Duodenal mucosa (tissue), 2 donors: ENCODE measurements at regions not wholly inside any gene's neighbourhood (a gene's known extent, or its start where the extent isn't known, plus 50 kb on each side); places are given as distances from the start of the nearest gene placed in this dataset.

Experiments used
- H3K27ac ChIP-seq: one replicate; pipeline ENCODE4 v1.7.0; 2013; ENCODE audit warnings: low read depth, low read length
- H3K27me3 ChIP-seq, 2 donors: one replicate each; pipeline ENCODE4 v1.7.0; 2013; ENCODE audit warnings: low read length in 2 of 2, control low read depth in 1 of 2; ENCODE audit not compliant: insufficient read depth in 2 of 2, control insufficient read depth in 1 of 2
- H3K36me3 ChIP-seq, 2 donors: one replicate each; pipeline ENCODE4 v1.7.0; 2013; ENCODE audit warnings: low read length in 2 of 2, control low read depth in 1 of 2; ENCODE audit not compliant: insufficient read depth in 2 of 2, control insufficient read depth in 1 of 2
- H3K4me1 ChIP-seq, 2 donors: one replicate each; pipeline ENCODE4 v1.7.0; 2013; ENCODE audit warnings: low read length in 2 of 2, control low read depth in 1 of 2; ENCODE audit not compliant: insufficient read depth in 2 of 2, control insufficient read depth in 1 of 2
- H3K4me3 ChIP-seq, 2 donors: one replicate each; pipeline ENCODE4 v1.7.0; 2013; ENCODE audit warnings: low read length in 2 of 2, low read depth in 1 of 2
- H3K9ac ChIP-seq, 2 donors: one replicate each; pipeline ENCODE4 v1.7.0; 2013; ENCODE audit warnings: low read length in 2 of 2, low read depth in 1 of 2
- H3K9me3 ChIP-seq, 2 donors: one replicate each; pipeline ENCODE4 v1.7.0; 2013; ENCODE audit warnings: low read length in 2 of 2, control low read depth in 1 of 2; ENCODE audit not compliant: control insufficient read depth in 1 of 2

GRCh38 chr13:105282406-105283285, 1252.8 kb downstream of the EFNB2 start:
- Histone ChIP-seq H3K27ac (no peak overlapping the region), H3K27me3 (no peaks in the 10 kb centered on the region), H3K9me3 (no peaks in the 10 kb centered on the region), H3K9ac (no peak overlapping the region), H3K36me3 (no peaks in the 10 kb centered on the region), H3K4me3 (no peak overlapping the region), H3K4me1 (no peaks in the 10 kb centered on the region)

GRCh38 chr13:105278943-105279381, 1256.5 kb downstream of the EFNB2 start:
- Histone ChIP-seq H3K4me1 (no peaks in the 10 kb centered on the region), H3K27me3 (no peaks in the 10 kb centered on the region), H3K4me3 (no peak overlapping the region), H3K9ac (no peak overlapping the region), H3K27ac (no peak overlapping the region), H3K36me3 (no peaks in the 10 kb centered on the region), H3K9me3 (no peaks in the 10 kb centered on the region)

- Histone ChIP-seq H3K9me3 (no peaks in the 10 kb centered on the region), H3K27me3 (no peaks in the 10 kb centered on the region), H3K36me3 (no peaks in the 10 kb centered on the region), H3K9ac (no peak overlapping the region), H3K27ac (no peak overlapping the region), H3K4me3 (no peak overlapping the region), H3K4me1 (no peaks in the 10 kb centered on the region)
Observed at GRCh38 chr13:105276571-105276970, 1258.9 kb downstream of the EFNB2 start.

GRCh38 chr13:105273665-105274222, 1261.7 kb downstream of the EFNB2 start:
- H3K9ac ChIP-seq: no peak overlapping the region
- H3K9me3 ChIP-seq: no peaks in the 10 kb centered on the region
- no peaks in the 10 kb centered on the region for H3K36me3 ChIP-seq
- H3K4me3 ChIP-seq: no peak overlapping the region
- H3K27ac ChIP-seq: no peak overlapping the region
- H3K27me3 ChIP-seq: no peaks in the 10 kb centered on the region
- no peaks in the 10 kb centered on the region for H3K4me1 ChIP-seq

DNA sequence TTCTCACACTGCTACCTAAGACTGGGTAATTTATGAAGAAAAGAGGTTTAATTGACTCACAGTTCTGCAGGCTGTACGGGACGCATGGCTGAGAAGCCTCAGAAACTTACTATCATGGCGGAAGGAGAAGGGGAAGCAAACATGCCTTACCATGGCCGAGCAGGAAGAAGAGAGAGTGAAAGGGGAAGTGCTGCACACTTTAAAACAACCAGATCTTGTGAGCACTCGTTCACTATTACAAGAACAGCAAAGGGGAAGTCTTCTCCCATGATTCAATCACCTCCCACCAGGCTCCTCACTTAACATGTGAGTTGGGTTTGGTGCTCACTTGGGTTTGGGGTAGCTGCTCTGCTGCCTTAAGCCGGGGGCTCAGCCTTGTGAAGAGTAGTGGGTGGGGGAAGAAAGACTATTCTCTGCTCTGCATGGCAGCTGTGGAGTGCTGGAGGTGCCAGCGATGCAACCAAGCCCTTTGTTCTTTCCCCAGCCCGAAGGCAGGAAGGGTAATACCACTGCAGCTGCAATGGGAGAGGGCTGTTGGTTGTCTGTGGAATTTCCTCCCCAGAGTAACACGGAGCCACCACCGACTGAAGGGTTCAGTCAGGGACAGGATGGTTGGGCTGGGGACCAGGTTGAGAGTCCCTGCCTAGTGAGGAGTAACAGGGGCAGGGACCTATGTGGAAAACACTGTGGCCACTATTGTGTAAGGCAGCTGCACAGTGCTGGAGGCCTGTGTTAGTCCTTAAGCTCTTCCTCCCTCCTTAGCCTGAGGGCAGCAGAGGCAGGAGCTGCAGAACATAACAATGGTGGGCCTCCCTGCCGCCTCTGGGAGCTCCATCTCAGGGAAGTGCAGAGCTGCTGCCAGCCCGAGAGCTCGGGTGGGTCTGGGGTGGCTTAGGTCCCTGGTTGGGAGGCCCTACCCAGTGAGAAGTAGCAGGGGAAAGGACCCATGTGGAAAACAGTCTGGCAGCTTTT, 1262.5 kb downstream of the EFNB2 start:
- H3K27ac ChIP-seq: no peak overlapping the region
- H3K27me3 ChIP-seq: no peaks in the 10 kb centered on the region
- H3K4me3 ChIP-seq: no peak overlapping the region
- no peak overlapping the region for H3K9ac ChIP-seq
- no peaks in the 10 kb centered on the region for H3K4me1 ChIP-seq
- no peaks in the 10 kb centered on the region for H3K36me3 ChIP-seq
- no peaks in the 10 kb centered on the region for H3K9me3 ChIP-seq

GRCh38 chr13:105266615-105267014, 1268.8 kb downstream of the EFNB2 start:
- no peaks in the 10 kb centered on the region for H3K9me3 ChIP-seq
- H3K4me1 ChIP-seq: no peaks in the 10 kb centered on the region
- no peaks in the 10 kb centered on the region for H3K36me3 ChIP-seq
- H3K27ac ChIP-seq: no peak overlapping the region
- no peak overlapping the region for H3K4me3 ChIP-seq
- no peak overlapping the region for H3K9ac ChIP-seq
- H3K27me3 ChIP-seq: no peaks in the 10 kb centered on the region

DNA sequence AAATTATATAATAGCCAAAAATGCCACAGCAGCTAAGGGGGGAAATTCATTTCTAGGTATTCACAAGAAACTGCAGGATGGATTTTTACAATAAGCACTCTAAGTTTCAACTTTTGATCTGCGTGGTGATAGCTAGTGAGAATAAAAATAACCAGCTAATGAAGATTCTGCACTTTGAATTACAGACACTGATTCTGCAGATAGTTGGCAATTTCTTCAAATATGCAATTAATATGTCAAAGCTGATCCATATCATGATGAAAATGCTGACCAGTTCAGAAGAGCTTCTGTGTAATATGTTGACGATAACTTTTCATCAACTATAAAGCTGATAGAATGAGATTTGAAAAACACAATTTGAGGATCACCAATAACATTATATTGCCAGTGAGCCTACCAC, 1272.9 kb downstream of the EFNB2 start:
- H3K27ac ChIP-seq: no peak overlapping the region
- H3K9me3 ChIP-seq: no peaks in the 10 kb centered on the region
- no peaks in the 10 kb centered on the region for H3K36me3 ChIP-seq

DNA sequence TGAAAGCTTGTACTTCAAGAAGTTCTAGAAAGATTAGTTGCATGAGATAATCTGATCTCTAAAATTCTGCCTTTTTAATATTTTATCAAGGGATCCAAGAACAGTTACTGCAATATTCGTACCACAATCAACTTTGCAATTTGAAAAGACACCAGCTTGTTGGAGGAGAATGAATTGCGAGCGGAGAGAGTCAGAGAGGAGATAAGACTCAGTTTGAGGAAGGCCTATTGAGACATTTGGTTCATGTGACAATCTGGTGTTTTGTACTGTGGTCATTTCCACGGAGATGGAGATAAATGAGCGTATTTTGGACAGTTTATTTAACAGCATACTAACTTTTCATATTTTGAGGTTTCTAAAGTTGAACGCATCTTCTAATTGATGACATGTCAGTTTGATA, 1276.0 kb downstream of the EFNB2 start:
- Histone ChIP-seq H3K9me3 (no peaks in the 10 kb centered on the region), H3K4me3 (no peak overlapping the region), H3K27me3 (no peaks in the 10 kb centered on the region), H3K4me1 (no peaks in the 10 kb centered on the region), H3K9ac (no peak overlapping the region), H3K27ac (no peak overlapping the region), H3K36me3 (no peaks in the 10 kb centered on the region)

More for the DNA sequence above, 1272.9 kb downstream of the EFNB2 start:
- no peak overlapping the region for H3K9ac ChIP-seq
- no peaks in the 10 kb centered on the region for H3K27me3 ChIP-seq
- H3K4me1 ChIP-seq: no peaks in the 10 kb centered on the region
- H3K4me3 ChIP-seq: no peak overlapping the region

DNA sequence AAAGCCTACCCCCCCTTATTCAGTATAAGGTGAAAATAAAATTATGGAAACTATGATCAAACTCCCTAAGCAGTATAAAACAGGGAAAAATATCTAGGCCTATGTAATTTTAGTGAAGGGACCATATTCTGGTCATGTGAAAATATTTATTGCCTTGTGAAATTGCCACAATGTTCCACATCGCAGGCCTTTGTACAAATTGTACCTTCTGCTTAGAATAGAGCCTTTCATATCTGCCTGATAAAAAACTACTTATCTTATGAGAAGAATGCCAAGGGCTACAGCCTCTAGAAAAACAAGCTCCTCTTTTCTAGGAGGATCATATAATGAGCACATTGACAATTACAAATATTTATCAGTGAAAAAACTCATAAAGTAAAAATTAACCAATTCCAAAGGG, 1280.0 kb downstream of the EFNB2 start:
- no peak overlapping the region for H3K27ac ChIP-seq

DNA sequence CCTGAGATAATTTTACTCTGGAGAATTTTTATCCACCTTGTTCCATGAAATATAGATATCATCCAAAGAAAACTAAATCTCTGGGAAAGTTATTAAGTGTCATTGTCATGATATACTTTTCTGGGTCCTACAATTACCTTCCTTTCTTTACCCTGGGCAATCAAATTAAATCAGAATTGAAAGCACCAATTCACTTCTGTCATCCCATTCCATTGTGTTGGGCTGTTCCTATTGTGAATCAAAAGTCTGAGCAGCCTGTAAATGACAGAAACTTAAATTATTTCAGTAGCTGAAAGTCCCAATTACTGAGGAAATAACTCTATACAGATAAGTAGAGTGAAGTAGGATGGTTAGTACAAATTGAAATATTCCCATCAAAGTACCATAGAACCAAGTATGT, 1284.2 kb downstream of the EFNB2 start:
- H3K4me1 ChIP-seq: no peaks in the 10 kb centered on the region
- H3K27me3 ChIP-seq: no peaks in the 10 kb centered on the region
- no peak overlapping the region for H3K27ac ChIP-seq
- H3K9ac ChIP-seq: no peak overlapping the region
- H3K9me3 ChIP-seq: no peaks in the 10 kb centered on the region
- no peak overlapping the region for H3K4me3 ChIP-seq
- no peaks in the 10 kb centered on the region for H3K36me3 ChIP-seq

More for the DNA sequence above, 1280.0 kb downstream of the EFNB2 start:
- Histone ChIP-seq H3K27me3 (no peaks in the 10 kb centered on the region), H3K36me3 (no peaks in the 10 kb centered on the region), H3K9me3 (no peaks in the 10 kb centered on the region), H3K4me3 (no peak overlapping the region), H3K4me1 (no peaks in the 10 kb centered on the region), H3K9ac (no peak overlapping the region)
